ENCODE measurements at regions not wholly inside any gene's neighbourhood (a gene's known extent, or its start where the extent isn't known, plus 50 kb on each side); places are given as distances from the start of the nearest gene placed in this dataset.

- TF ChIP-seq CTCF (IDR thresholded peaks at IDR 0.05), result no peak
- Histone ChIP-seq H3K4me1 (no peaks in the 10 kb centered on the region), H3K36me3 (no peaks in the 10 kb centered on the region), H3K27me3 (no peaks in the 10 kb centered on the region), H3K27ac (no peak overlapping the region), H3K4me3 (no peak overlapping the region), H3K9me3 (peaks cover 0 to 7% of the 10 kb centered on the region in 2 donors)
- intact Hi-C loops (cut with DNase I), result no loop called here
- no peak for ATAC-seq
- DNase-seq, result no peak
These were observed 388.5 kb upstream of the C1orf87 start for GRCh38 chr1:60461925-60462595.

GRCh38 chr1:60458111-60458510 lies 384.5 kb upstream of the C1orf87 start:
- Histone ChIP-seq H3K4me1 (no peaks in the 10 kb centered on the region), H3K9me3 (peaks cover 0 to 5% of the 10 kb centered on the region in 2 donors), H3K36me3 (no peaks in the 10 kb centered on the region), H3K27ac (no peak overlapping the region), H3K27me3 (no peaks in the 10 kb centered on the region), H3K4me3 (no peak overlapping the region)
- DNase-seq (no peak), ATAC-seq (no peak)
- no peak for TF ChIP-seq CTCF (IDR thresholded peaks at IDR 0.05)
- intact Hi-C loops (cut with DNase I), result no loop called here

- Histone ChIP-seq H3K9me3 (no peaks in the 10 kb centered on the region), H3K36me3 (no peaks in the 10 kb centered on the region), H3K27ac (no peak overlapping the region), H3K27me3 (no peaks in the 10 kb centered on the region), H3K4me3 (no peak overlapping the region), H3K4me1 (no peaks in the 10 kb centered on the region)
- intact Hi-C loops (cut with DNase I), result no loop called here
- TF ChIP-seq CTCF (IDR thresholded peaks at IDR 0.05), result no peak
- no peak for DNase-seq
- no peak for ATAC-seq
These were observed 376.3 kb upstream of the C1orf87 start for GRCh38 chr1:60449876-60450275.

- Histone ChIP-seq H3K27me3 (no peaks in the 10 kb centered on the region), H3K9me3 (no peaks in the 10 kb centered on the region), H3K4me1 (no peaks in the 10 kb centered on the region), H3K4me3 (no peak overlapping the region), H3K36me3 (no peaks in the 10 kb centered on the region), H3K27ac (no peak overlapping the region)
- ATAC-seq (no peak), DNase-seq (no peak)
- intact Hi-C loops (cut with DNase I), result no loop called here
- no peak for TF ChIP-seq CTCF (IDR thresholded peaks at IDR 0.05)
These were observed 375.3 kb upstream of the C1orf87 start for GRCh38 chr1:60448850-60449249.

GRCh38 chr1:60444680-60445079 lies 371.1 kb upstream of the C1orf87 start:
- H3K36me3 ChIP-seq, result no peaks in the 10 kb centered on the region
- ATAC-seq, result no peak
- intact Hi-C loops (cut with DNase I), result no loop called here
- no peak for DNase-seq
- TF ChIP-seq CTCF (IDR thresholded peaks at IDR 0.05), result no peak
- H3K4me3 ChIP-seq, result no peak overlapping the region
- H3K27ac ChIP-seq, result no peak overlapping the region
- H3K4me1 ChIP-seq, result no peaks in the 10 kb centered on the region
- H3K9me3 ChIP-seq, result no peaks in the 10 kb centered on the region
- H3K27me3 ChIP-seq, result no peaks in the 10 kb centered on the region

Measured in left lung (tissue), 4 donors.